Mesenchymal stem cell (in vitro differentiated cells and primary cell): ENCODE measurements at regions not wholly inside any gene's neighbourhood (a gene's known extent, or its start where the extent isn't known, plus 50 kb on each side); places are given as distances from the start of the nearest gene placed in this dataset.

Source experiments
- DNase-seq: peaks from one replicate; pipeline ENCODE4 v3.0.0-alpha.2; 2013
- H2AFZ ChIP-seq: one replicate; pipeline ENCODE4 v1.6.1; 2013; ENCODE audit warnings: low read depth, mild to moderate bottlenecking, control low read depth, inconsistent platforms, low read length, moderate library complexity
- H2AK5ac ChIP-seq: 2 replicates; pipeline ENCODE4 v1.6.1; 2013; ENCODE audit warnings: low read length, moderate library complexity, mild to moderate bottlenecking, inconsistent platforms; ENCODE audit not compliant: severe bottlenecking
- H2BK120ac ChIP-seq: one replicate; pipeline ENCODE4 v1.6.1; 2013; ENCODE audit warnings: low read depth, mild to moderate bottlenecking, inconsistent platforms, low read length, moderate library complexity
- H2BK12ac ChIP-seq, 2 experiments: one replicate each; pipeline ENCODE4 v1.6.1; 2013; ENCODE audit warnings: inconsistent platforms in 2 of 2, low read length in 2 of 2, mild to moderate bottlenecking in 2 of 2, moderate library complexity in 2 of 2, control low read depth in 1 of 2
- H2BK15ac ChIP-seq: one replicate; pipeline ENCODE4 v1.6.1; 2013; ENCODE audit warnings: mild to moderate bottlenecking, low read depth, inconsistent platforms; ENCODE audit not compliant: poor library complexity, severe bottlenecking
- H2BK5ac ChIP-seq: 2 replicates; pipeline ENCODE4 v1.6.1; 2013; ENCODE audit warnings: low read depth, mild to moderate bottlenecking, low read length, control low read depth, inconsistent platforms; ENCODE audit not compliant: poor library complexity, severe bottlenecking
- H3K14ac ChIP-seq, 2 experiments: one replicate each; pipeline ENCODE4 v1.6.1; 2013; ENCODE audit warnings: inconsistent platforms in 2 of 2, low read length in 2 of 2, control low read depth in 1 of 2, mild to moderate bottlenecking in 1 of 2, moderate library complexity in 1 of 2
- H3K18ac ChIP-seq, 2 experiments: one replicate each; pipeline ENCODE4 v1.6.1; 2013; ENCODE audit warnings: inconsistent platforms in 2 of 2, low read length in 2 of 2, control low read depth in 1 of 2, low read depth in 1 of 2, mild to moderate bottlenecking in 1 of 2
- H3K23ac ChIP-seq, 2 experiments: one replicate each; pipeline ENCODE4 v1.6.1; 2013; ENCODE audit warnings: inconsistent platforms in 2 of 2, low read length in 2 of 2, mild to moderate bottlenecking in 2 of 2, moderate library complexity in 2 of 2, control low read depth in 1 of 2
- H3K27ac ChIP-seq: 2 replicates; pipeline ENCODE4 v1.5.1; 2013; ENCODE audit warnings: mild to moderate bottlenecking, moderate library complexity, low read length, control low read depth, inconsistent platforms; ENCODE audit not compliant: poor library complexity, severe bottlenecking
- H3K27me3 ChIP-seq, 2 experiments: 2 replicates each; pipeline versions ENCODE4 v1.6.1 to v1.7.0; 2013; ENCODE audit warnings: low read length in 2 of 2, mild to moderate bottlenecking in 2 of 2, moderate library complexity in 2 of 2, control low read depth in 1 of 2, inconsistent platforms in 1 of 2; ENCODE audit not compliant: control insufficient read depth in 1 of 2, insufficient read depth in 1 of 2
- H3K36me3 ChIP-seq, 2 experiments: 2 replicates each; pipeline versions ENCODE4 v1.6.1 to v1.7.0; 2013; ENCODE audit warnings: low read length in 2 of 2, control low read depth in 1 of 2, inconsistent platforms in 1 of 2, low read depth in 1 of 2, mild to moderate bottlenecking in 1 of 2; ENCODE audit not compliant: insufficient read depth in 2 of 2, control insufficient read depth in 1 of 2
- H3K4ac ChIP-seq, 2 experiments: one replicate each; pipeline ENCODE4 v1.6.1; 2013; ENCODE audit warnings: inconsistent platforms in 2 of 2, low read length in 2 of 2, mild to moderate bottlenecking in 2 of 2, moderate library complexity in 2 of 2, control low read depth in 1 of 2, low read depth in 1 of 2
- H3K4me1 ChIP-seq: 2 replicates; pipeline ENCODE4 v1.6.1; 2013; ENCODE audit warnings: low read depth, low read length, control low read depth; ENCODE audit not compliant: control insufficient read depth, insufficient read depth
- H3K4me2 ChIP-seq: 2 replicates; pipeline ENCODE4 v1.6.1; 2013; ENCODE audit warnings: low read length, mild to moderate bottlenecking, inconsistent platforms; ENCODE audit not compliant: poor library complexity, severe bottlenecking
- H3K4me3 ChIP-seq, 2 experiments: 2 replicates each; pipeline versions ENCODE4 v1.5.1 to v1.7.0; 2013; ENCODE audit warnings: low read length in 2 of 2, mild to moderate bottlenecking in 2 of 2, control low read depth in 1 of 2, low read depth in 1 of 2; ENCODE audit not compliant: insufficient read depth in 1 of 2
- H3K79me1 ChIP-seq: replicated peaks from 2 replicates; pipeline ENCODE4 v1.6.1; 2013; ENCODE audit warnings: mild to moderate bottlenecking, control low read depth, low read length, inconsistent platforms; ENCODE audit not compliant: poor library complexity, severe bottlenecking
- H3K9ac ChIP-seq: 2 replicates; pipeline ENCODE4 v1.7.0; 2013; ENCODE audit warnings: mild to moderate bottlenecking, low read length, moderate library complexity
- H3K9me3 ChIP-seq: 2 replicates; pipeline ENCODE4 v1.7.0; 2013; ENCODE audit warnings: mild to moderate bottlenecking, low read length; ENCODE audit not compliant: control insufficient read depth
- H4K8ac ChIP-seq: one replicate; pipeline ENCODE4 v1.6.1; 2013; ENCODE audit warnings: inconsistent platforms, mild to moderate bottlenecking, low read length, moderate library complexity
- H4K91ac ChIP-seq: one replicate; pipeline ENCODE4 v1.6.1; 2013; ENCODE audit warnings: mild to moderate bottlenecking, low read length, inconsistent platforms
- WGBS: methylation state at CpG from one replicate; pipeline ENCODE4 v1.1.7; 2013; ENCODE audit warnings: mixed read lengths; 5-methylcytosine and 5-hydroxymethylcytosine counted together

GRCh38 chr7:39819514-39819913 lies 130.5 kb upstream of the CDK13 start:
- Histone ChIP-seq H3K23ac (no peak overlapping the region), H2AFZ (no peak overlapping the region), H3K9ac (no peak overlapping the region)

DNA sequence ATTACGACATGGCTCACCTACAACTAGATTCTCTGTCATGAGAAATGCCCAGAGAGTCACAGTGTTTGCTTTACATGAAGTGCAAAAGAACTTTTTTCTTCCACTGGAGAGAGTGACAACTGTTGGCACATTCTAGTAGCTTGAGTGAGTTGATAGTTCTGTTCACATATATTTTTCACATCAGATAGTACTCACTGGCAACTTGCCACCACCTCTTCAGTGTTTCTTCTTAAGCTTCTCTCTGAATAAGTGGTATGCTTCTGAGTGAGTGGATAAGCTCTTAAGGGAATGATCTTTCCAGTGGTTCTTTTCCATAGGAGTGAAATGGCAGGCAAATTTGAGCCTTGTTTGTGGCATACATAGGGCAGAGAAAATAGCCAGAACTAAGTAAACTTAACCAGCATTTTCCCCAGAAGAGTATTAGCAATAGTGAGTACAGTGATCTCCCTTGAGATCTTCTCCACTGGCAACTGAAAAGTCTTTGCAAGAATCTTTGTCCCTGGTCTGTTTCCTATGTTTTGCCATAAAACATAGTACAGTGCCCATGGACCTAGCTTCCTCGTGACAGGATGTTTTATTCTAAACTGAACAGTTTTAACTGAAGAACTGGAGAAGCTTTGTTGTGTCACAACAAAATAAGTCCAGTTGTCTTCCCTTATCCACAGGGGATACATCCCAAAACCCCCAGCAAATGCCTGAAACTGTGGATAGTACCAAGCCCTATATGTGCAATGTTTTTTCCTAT lies 125.4 kb upstream of the CDK13 start:
- H3K23ac ChIP-seq, result no peak overlapping the region
- no peak overlapping the region for H2BK5ac ChIP-seq
- H3K27me3 ChIP-seq, result peaks cover 0 to 29% of the 10 kb centered on the region in 2 experiments
- no peak overlapping the region for H3K4me2 ChIP-seq
- DNase-seq, result no peak
- H3K18ac ChIP-seq, result no peak overlapping the region
- H2AFZ ChIP-seq, result no peak overlapping the region
- no peaks in the 10 kb centered on the region for H3K4me1 ChIP-seq
- H3K4me3 ChIP-seq, result no peak overlapping the region
- H3K4ac ChIP-seq, result no peak overlapping the region
- 67% methylated on average over 1 of the region's 2 CpGs for WGBS
- H3K9ac ChIP-seq, result no peak overlapping the region
- H2BK15ac ChIP-seq, result no peak overlapping the region
- no peak overlapping the region for H4K91ac ChIP-seq
- no peaks in the 10 kb centered on the region for H3K79me1 ChIP-seq
- H2BK12ac ChIP-seq, result no peak overlapping the region
- no peaks in the 10 kb centered on the region for H3K36me3 ChIP-seq
- H3K14ac ChIP-seq, result no peak overlapping the region
- H3K27ac ChIP-seq, result no peak overlapping the region
- H3K9me3 ChIP-seq, result no peaks in the 10 kb centered on the region
- H4K8ac ChIP-seq, result no peak overlapping the region
- H2AK5ac ChIP-seq, result no peak overlapping the region
- H2BK120ac ChIP-seq, result no peak overlapping the region

More at GRCh38 chr7:39819514-39819913, 130.5 kb upstream of the CDK13 start:
- Histone ChIP-seq H3K4ac (no peak overlapping the region), H3K4me3 (no peak overlapping the region), H3K27me3 (peaks cover 10 to 27% of the 10 kb centered on the region in 2 experiments), H3K14ac (no peak overlapping the region), H3K18ac (no peak overlapping the region), H2BK5ac (no peak overlapping the region), H2BK120ac (no peak overlapping the region), H3K4me1 (no peaks in the 10 kb centered on the region), H3K9me3 (no peaks in the 10 kb centered on the region), H4K8ac (no peak overlapping the region), H2BK12ac (no peak overlapping the region), H4K91ac (no peak overlapping the region), H3K4me2 (no peak overlapping the region), H2BK15ac (no peak overlapping the region), H3K27ac (no peak overlapping the region), H3K36me3 (no peaks in the 10 kb centered on the region), H3K79me1 (no peaks in the 10 kb centered on the region), H2AK5ac (no peak overlapping the region)
- no peak for DNase-seq

- Histone ChIP-seq H3K79me1 (no peaks in the 10 kb centered on the region), H3K4me1 (no peaks in the 10 kb centered on the region), H3K4ac (no peak overlapping the region), H4K91ac (no peak overlapping the region), H3K4me3 (no peak overlapping the region), H2BK5ac (no peak overlapping the region), H2BK120ac (no peak overlapping the region), H3K27me3 (peaks cover 0 to 29% of the 10 kb centered on the region in 2 experiments), H3K27ac (no peak overlapping the region), H2BK12ac (no peak overlapping the region), H2BK15ac (no peak overlapping the region), H3K9ac (no peak overlapping the region), H2AK5ac (no peak overlapping the region), H2AFZ (no peak overlapping the region), H3K14ac (no peak overlapping the region), H4K8ac (no peak overlapping the region), H3K9me3 (no peaks in the 10 kb centered on the region), H3K18ac (no peak overlapping the region), H3K23ac (no peak overlapping the region), H3K4me2 (no peak overlapping the region), H3K36me3 (no peaks in the 10 kb centered on the region)
- DNase-seq, result no peak
- WGBS, result 73% methylated on average over 3 of the region's 6 CpGs
Observed at GRCh38 chr7:39825401-39825980, 124.6 kb upstream of the CDK13 start.

DNA sequence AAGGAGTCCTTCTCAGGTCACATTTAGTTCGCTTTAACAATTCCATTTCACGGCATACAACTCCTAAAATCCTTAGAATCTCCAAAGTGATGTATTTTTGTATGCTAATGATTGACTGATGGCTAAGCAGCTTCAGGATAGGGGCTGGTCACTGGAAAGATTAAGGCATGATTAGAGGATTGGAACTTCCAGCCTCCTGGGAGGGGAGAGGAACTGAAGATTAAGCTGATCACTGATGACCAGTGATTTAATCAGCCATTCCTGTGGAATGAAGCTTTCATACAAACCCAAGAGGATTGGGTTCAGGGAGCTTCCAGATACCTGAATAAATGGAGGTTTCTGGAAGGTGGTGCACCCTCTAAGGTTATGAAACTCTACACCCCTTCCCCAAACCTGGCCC lies 123.9 kb upstream of the CDK13 start:
- no peak overlapping the region for H2BK120ac ChIP-seq
- H3K4me1 ChIP-seq, result no peaks in the 10 kb centered on the region
- H3K4me3 ChIP-seq, result no peak overlapping the region
- no peak overlapping the region for H3K18ac ChIP-seq
- no peaks in the 10 kb centered on the region for H3K79me1 ChIP-seq
- H3K4me2 ChIP-seq, result no peak overlapping the region
- no peaks in the 10 kb centered on the region for H3K36me3 ChIP-seq
- no peak overlapping the region for H4K91ac ChIP-seq
- H2BK12ac ChIP-seq, result no peak overlapping the region
- no peak for DNase-seq
- no peak overlapping the region for H2BK5ac ChIP-seq
- H3K9me3 ChIP-seq, result no peaks in the 10 kb centered on the region
- H3K23ac ChIP-seq, result no peak overlapping the region
- no peak overlapping the region for H3K4ac ChIP-seq
- no CpG with 5 or more reads among the region's 2 CpGs for WGBS
- H3K27me3 ChIP-seq, result peaks cover 0 to 29% of the 10 kb centered on the region in 2 experiments
- no peak overlapping the region for H3K9ac ChIP-seq
- no peak overlapping the region for H2BK15ac ChIP-seq
- no peak overlapping the region for H4K8ac ChIP-seq
- H3K27ac ChIP-seq, result no peak overlapping the region
- H2AFZ ChIP-seq, result no peak overlapping the region
- no peak overlapping the region for H2AK5ac ChIP-seq
- H3K14ac ChIP-seq, result no peak overlapping the region
